T-helper 1 cell treated with Interleukin-12 subunit alpha and Interleukin-12 subunit beta and Interleukin-4 antibody, amounts not matched to agents 30 μg/mL and 1 μg/mL, for 36 hours (primary cell): ENCODE measurements at regions not wholly inside any gene's neighbourhood (a gene's known extent, or its start where the extent isn't known, plus 50 kb on each side); places are given as distances from the start of the nearest gene placed in this dataset.

Experiments
- H3K27ac Mint-ChIP-seq: one replicate; pipeline ENCODE4 v1.8.0; 2021; ENCODE audit warnings: mild to moderate bottlenecking, mixed read lengths
- H3K27me3 Mint-ChIP-seq: one replicate; pipeline ENCODE4 v1.8.0; 2021; ENCODE audit warnings: low read depth, mixed read lengths
- H3K36me3 Mint-ChIP-seq: one replicate; pipeline ENCODE4 v1.8.0; 2021; ENCODE audit warnings: low read depth, mixed read lengths
- H3K4me1 Mint-ChIP-seq: one replicate; pipeline ENCODE4 v1.8.0; 2021; ENCODE audit warnings: low read depth, mixed read lengths
- H3K4me3 Mint-ChIP-seq: one replicate; pipeline ENCODE4 v1.8.0; 2021; ENCODE audit warnings: mild to moderate bottlenecking, moderate library complexity, mixed read lengths
- H3K9me3 Mint-ChIP-seq: one replicate; pipeline ENCODE4 v1.8.0; 2021; ENCODE audit warnings: mixed read lengths

DNA sequence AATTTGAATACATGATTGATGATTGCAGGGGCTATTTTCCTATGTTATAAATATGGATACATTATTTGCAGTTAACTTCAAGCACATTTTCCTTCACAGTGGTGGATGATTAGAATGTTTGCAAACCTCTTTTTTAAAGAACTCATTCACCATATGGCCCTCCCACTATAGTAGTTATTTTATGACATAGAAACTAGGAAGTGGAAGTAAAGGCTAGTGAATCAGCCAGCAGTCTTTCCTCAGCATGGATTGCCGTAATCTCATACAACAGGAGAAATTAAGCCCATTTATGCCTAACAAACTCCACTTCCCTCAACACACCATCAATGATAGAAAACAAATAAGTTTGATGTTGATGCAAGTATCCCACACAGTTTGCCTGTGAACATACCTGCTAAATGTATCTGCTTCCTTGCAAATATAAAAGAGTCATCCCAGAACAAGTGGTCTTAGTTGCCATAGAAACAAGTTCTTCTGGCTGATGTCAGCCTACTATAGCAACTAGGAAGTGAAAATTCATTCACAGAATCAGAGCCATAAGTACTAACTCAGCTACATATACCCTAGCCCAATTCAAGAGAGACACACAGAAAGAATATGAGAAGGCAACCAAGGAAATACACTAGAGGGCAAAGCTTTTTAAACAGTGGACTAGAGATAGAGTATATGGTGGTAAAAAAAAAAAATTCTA lies 100.9 kb upstream of the RADX start:
- Mint-ChIP-seq H3K4me3 (no peak overlapping the region), H3K36me3 (no peaks in the 10 kb centered on the region), H3K4me1 (peaks cover 2% of the 10 kb centered on the region), H3K27me3 (no peaks in the 10 kb centered on the region), H3K9me3 (no peaks in the 10 kb centered on the region), H3K27ac (no peak overlapping the region)
